Neutrophil (primary cell): ENCODE measurements at regions not wholly inside any gene's neighbourhood (a gene's known extent, or its start where the extent isn't known, plus 50 kb on each side); places are given as distances from the start of the nearest gene placed in this dataset.

Experiments used
- H3K27ac ChIP-seq: fragments of 200-600 bp; sonication (generic); 2 replicates; pipeline ENCODE4 v1.5.1; 2016; ENCODE audit warnings: mild to moderate bottlenecking, moderate library complexity
- H3K27me3 ChIP-seq: fragments of 200-600 bp; sonication (generic); 2 replicates; pipeline ENCODE4 v1.6.0; 2016; ENCODE audit warnings: mild to moderate bottlenecking
- H3K36me3 ChIP-seq: fragments of 200-600 bp; sonication (generic); 2 replicates; pipeline ENCODE4 v1.5.1; 2017
- H3K4me1 ChIP-seq, 2 experiments: fragments of 200-600 bp in 1 of 2; sonication (generic) in 1 of 2; 1 replicate in 1 of 2; 2 replicates in 1 of 2; pipeline versions ENCODE4 v1.5.1 to v1.6.1; 2013 to 2016; ENCODE audit warnings: low read depth in 1 of 2, low read length in 1 of 2, mild to moderate bottlenecking in 1 of 2, moderate library complexity in 1 of 2; ENCODE audit not compliant: control insufficient read depth in 1 of 2, insufficient read depth in 1 of 2
- H3K4me3 ChIP-seq, 2 experiments: fragments of 200-600 bp in 1 of 2; sonication (generic) in 1 of 2; 1 replicate in 1 of 2; 2 replicates in 1 of 2; pipeline ENCODE4 v1.5.1; 2013 to 2016; ENCODE audit warnings: low read depth in 1 of 2, low read length in 1 of 2, mild to moderate bottlenecking in 1 of 2, moderate library complexity in 1 of 2
- H3K9me3 ChIP-seq: fragments of 200-600 bp; sonication (generic); 2 replicates; pipeline ENCODE4 v1.5.1; 2016
- CTCF ChIP-seq: fragments of 200-600 bp; sonication (generic); IDR thresholded peaks from 2 replicates; pipeline ENCODE4 v1.5.1; 2016; ENCODE audit warnings: antibody characterized with exemption

GRCh38 chr10:27622596-27622995 lies 118.5 kb downstream of the RAB18 start:
- H3K9me3 ChIP-seq, result no peaks in the 10 kb centered on the region
- H3K4me3 ChIP-seq, result no peak overlapping the region
- H3K4me1 ChIP-seq, result peaks cover 4 to 8% of the 10 kb centered on the region in 2 experiments
- no peaks in the 10 kb centered on the region for H3K36me3 ChIP-seq
- no peak for TF ChIP-seq CTCF
- peaks cover 78% of the 10 kb centered on the region for H3K27me3 ChIP-seq
- no peak overlapping the region for H3K27ac ChIP-seq
